IPS-20b (cell line): ENCODE measurements at regions not wholly inside any gene's neighbourhood (a gene's known extent, or its start where the extent isn't known, plus 50 kb on each side); places are given as distances from the start of the nearest gene placed in this dataset.

Source experiments
- H3K27ac ChIP-seq: one replicate; pipeline ENCODE4 v1.5.1; 2013; ENCODE audit warnings: low read length
- H3K27me3 ChIP-seq: 2 replicates; pipeline ENCODE4 v1.6.1; 2013; ENCODE audit warnings: mild to moderate bottlenecking, low read length, inconsistent platforms; ENCODE audit not compliant: insufficient read depth
- H3K36me3 ChIP-seq: 2 replicates; pipeline ENCODE4 v1.6.1; 2013; ENCODE audit warnings: low read depth, mild to moderate bottlenecking, inconsistent platforms, low read length, moderate library complexity; ENCODE audit not compliant: insufficient read depth
- H3K4me1 ChIP-seq: 2 replicates; pipeline ENCODE4 v1.6.1; 2013; ENCODE audit warnings: mild to moderate bottlenecking, control low read depth, inconsistent platforms, low read length, moderate library complexity; ENCODE audit not compliant: insufficient read depth
- H3K4me3 ChIP-seq: 2 replicates; pipeline ENCODE4 v1.5.1; 2013; ENCODE audit warnings: mild to moderate bottlenecking, low read length, inconsistent platforms
- H3K9ac ChIP-seq: 2 replicates; pipeline ENCODE4 v1.6.1; 2013; ENCODE audit warnings: low read depth, mild to moderate bottlenecking, inconsistent platforms, low read length, moderate library complexity
- H3K9me3 ChIP-seq: 2 replicates; pipeline ENCODE4 v1.6.1; 2013; ENCODE audit warnings: mild to moderate bottlenecking, low read depth, low read length, inconsistent platforms; ENCODE audit not compliant: insufficient read depth

DNA sequence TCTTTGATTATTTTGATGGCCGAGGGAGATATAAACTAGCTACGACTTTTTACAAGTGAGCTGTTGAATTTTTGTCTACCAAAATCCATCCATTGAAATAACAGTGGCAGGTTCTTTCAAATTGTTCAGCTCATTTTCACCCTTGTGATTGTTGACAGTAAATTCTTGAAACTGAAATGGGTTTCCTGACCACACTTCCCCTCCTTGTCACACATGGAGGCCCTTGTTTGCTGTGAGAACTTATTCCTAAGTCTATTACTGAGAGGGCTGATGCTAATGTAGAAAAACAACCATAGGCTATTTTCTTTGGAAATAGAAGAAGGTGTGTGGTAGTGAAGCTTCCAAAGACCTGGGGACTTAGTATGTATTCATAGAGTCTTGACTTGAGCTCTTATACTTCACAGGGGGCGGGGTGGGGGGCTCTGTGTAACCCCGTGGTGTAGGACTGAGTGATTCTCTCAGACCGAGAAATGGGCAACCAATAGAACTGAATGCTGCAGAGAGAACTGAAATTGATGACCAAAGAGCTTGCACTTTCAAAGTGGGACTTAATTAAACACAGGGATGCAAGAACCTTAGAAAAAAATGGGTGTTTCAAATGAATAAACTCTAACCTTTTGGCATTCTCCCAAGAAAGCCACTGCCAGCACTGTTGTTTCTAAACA lies 718.9 kb downstream of the CCSER2 start:
- H3K27ac ChIP-seq, result no peak overlapping the region
- no peak overlapping the region for H3K4me3 ChIP-seq
- no peaks in the 10 kb centered on the region for H3K36me3 ChIP-seq
- peaks cover 11% of the 10 kb centered on the region; the same call in 1 of the 2 replicates for H3K4me1 ChIP-seq
- H3K9me3 ChIP-seq, result peaks cover 2% of the 10 kb centered on the region; the same call in 1 of the 2 replicates
- no peaks in the 10 kb centered on the region for H3K27me3 ChIP-seq
- H3K9ac ChIP-seq, result no peak overlapping the region

DNA sequence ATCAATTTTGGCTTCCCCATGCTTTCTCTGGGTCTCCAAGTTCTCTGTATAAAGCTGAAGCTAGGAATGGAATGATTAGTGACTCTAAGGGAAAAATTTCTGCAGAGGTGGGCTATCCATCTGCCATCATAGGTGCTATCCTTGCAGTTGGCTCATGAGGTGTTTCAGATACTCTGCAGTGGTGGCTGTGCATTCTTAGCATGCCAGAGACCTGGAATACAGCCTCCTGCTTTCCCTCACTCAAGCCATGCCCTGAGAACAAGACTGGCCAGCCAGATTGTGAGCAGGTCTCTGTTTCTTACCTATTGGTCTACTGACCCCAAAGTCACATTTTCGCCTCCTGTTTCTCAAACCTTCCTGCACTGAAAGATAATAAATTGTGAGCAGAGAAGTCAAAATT lies 719.6 kb downstream of the CCSER2 start:
- H3K9ac ChIP-seq, result no peak overlapping the region
- no peak overlapping the region for H3K4me3 ChIP-seq
- H3K27me3 ChIP-seq, result no peaks in the 10 kb centered on the region
- no peak overlapping the region for H3K27ac ChIP-seq
- no peaks in the 10 kb centered on the region for H3K36me3 ChIP-seq
- H3K9me3 ChIP-seq, result peaks cover 7% of the 10 kb centered on the region; the same call in 1 of the 2 replicates
- peaks cover 8% of the 10 kb centered on the region; the same call in 1 of the 2 replicates for H3K4me1 ChIP-seq

DNA sequence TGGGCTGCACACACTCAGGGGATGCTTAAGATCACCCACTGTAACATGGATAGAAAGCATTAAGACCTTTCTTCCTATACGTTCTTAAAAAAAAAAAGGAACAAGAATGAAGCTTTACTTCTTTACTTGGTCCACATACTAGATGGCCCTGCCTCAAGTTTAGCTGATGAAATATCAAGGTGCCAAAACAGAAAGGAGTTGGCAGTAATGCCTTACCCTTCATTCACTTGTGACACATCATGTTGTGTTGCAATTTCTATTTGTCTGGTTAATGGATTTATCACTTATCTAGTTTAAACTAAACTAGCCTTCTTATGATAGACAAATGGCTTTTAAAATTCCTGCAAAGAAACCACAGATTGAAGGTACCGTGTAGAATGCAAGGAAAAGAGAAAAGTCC lies 720.3 kb downstream of the CCSER2 start:
- Histone ChIP-seq H3K27me3 (no peaks in the 10 kb centered on the region), H3K36me3 (no peaks in the 10 kb centered on the region), H3K4me3 (no peak overlapping the region), H3K9ac (no peak overlapping the region), H3K27ac (no peak overlapping the region), H3K4me1 (peaks cover 1% of the 10 kb centered on the region; the same call in 1 of the 2 replicates), H3K9me3 (peaks cover 7% of the 10 kb centered on the region; the same call in 1 of the 2 replicates)

DNA sequence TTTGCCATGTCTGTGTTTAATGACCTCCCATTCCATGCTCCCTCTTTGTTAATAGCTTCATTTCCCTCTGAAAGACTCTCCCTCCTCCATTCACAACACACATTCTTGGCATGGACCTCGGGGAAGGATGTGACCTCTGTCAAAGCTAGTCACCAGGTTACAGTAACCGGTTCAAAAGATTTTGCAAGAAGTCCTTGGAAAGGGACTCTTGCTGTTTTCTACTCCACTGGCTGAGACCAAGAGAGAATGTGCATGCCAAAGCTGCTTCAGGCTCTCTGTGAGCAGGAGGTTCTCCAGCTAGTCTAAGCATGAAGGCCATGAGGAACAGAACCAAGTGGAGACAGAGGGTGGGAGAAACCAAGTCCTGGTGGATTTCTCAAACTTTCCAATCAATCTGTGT lies 732.6 kb downstream of the CCSER2 start:
- Histone ChIP-seq H3K27ac (no peak overlapping the region), H3K4me3 (no peak overlapping the region), H3K9me3 (peaks cover 10% of the 10 kb centered on the region)

DNA sequence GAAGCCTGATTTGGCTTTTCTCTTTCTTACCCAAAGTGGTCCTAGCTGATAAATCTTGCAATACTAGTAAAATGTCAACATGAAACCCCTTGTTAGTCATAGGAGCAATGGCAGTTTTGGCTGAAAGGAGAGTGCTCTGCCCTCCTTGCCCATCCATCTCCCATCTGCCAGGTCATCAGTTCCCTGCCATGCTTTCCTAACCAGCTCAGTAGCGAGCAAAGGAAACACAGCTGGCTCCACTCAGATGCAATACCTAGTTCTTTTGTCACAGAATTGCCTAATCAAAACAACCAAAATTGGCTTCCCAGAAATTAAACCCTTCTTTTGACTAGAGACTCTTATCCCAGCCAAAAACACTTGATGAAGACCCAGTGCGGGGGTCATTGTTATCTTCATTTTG lies 733.0 kb downstream of the CCSER2 start:
- no peak overlapping the region for H3K27ac ChIP-seq
- no peak overlapping the region for H3K9ac ChIP-seq
- H3K4me1 ChIP-seq, result no peaks in the 10 kb centered on the region
- H3K9me3 ChIP-seq, result peaks cover 5% of the 10 kb centered on the region
- H3K4me3 ChIP-seq, result no peak overlapping the region
- H3K36me3 ChIP-seq, result no peaks in the 10 kb centered on the region
- H3K27me3 ChIP-seq, result no peaks in the 10 kb centered on the region

More for the DNA sequence above, 732.6 kb downstream of the CCSER2 start:
- no peaks in the 10 kb centered on the region for H3K27me3 ChIP-seq
- no peaks in the 10 kb centered on the region for H3K36me3 ChIP-seq
- no peak overlapping the region for H3K9ac ChIP-seq
- no peaks in the 10 kb centered on the region for H3K4me1 ChIP-seq

DNA sequence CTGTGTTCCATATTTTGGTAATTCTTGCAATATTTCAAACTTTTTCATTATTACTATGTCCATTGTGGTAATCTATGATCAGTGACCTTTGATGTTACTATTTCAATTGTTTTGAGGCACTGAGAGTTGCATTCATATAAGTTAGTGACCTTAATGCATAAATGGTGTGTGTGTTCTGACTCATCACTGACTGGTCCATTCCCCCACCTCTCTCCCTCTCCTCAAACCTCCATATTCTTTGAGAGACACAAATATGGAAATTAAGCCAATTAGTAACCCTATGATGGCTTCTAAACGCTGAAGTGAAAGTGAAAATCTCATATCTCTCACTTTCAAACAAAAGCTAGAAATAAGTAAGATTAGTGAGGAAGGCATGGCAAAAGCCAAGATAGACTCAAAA lies 739.6 kb downstream of the CCSER2 start:
- H3K9me3 ChIP-seq, result no peaks in the 10 kb centered on the region; the same call in 1 of the 2 replicates
- no peak overlapping the region for H3K27ac ChIP-seq
- H3K4me1 ChIP-seq, result no peaks in the 10 kb centered on the region
- H3K36me3 ChIP-seq, result no peaks in the 10 kb centered on the region
- H3K4me3 ChIP-seq, result no peak overlapping the region
- no peak overlapping the region for H3K9ac ChIP-seq
- no peaks in the 10 kb centered on the region for H3K27me3 ChIP-seq

DNA sequence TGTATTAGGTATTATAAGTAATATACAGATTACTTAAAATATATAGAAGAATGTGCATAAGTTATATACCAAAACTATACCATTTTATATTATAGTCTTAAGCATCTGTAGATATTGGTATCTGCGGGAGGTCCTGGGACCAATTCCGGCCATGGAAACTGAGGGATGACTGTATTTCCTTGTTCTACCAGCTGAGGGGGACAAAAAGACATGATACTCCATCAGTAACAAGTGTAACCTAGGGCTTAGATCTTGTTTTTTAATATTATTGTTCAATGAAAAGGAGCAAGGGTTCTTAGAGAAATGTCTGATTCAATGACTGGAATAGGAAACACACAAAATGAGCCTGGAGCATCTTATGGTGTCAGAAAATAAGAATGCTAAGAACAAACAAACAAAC lies 752.5 kb downstream of the CCSER2 start:
- H3K27me3 ChIP-seq, result no peaks in the 10 kb centered on the region
- no peak overlapping the region for H3K9ac ChIP-seq
- no peak overlapping the region for H3K4me3 ChIP-seq

DNA sequence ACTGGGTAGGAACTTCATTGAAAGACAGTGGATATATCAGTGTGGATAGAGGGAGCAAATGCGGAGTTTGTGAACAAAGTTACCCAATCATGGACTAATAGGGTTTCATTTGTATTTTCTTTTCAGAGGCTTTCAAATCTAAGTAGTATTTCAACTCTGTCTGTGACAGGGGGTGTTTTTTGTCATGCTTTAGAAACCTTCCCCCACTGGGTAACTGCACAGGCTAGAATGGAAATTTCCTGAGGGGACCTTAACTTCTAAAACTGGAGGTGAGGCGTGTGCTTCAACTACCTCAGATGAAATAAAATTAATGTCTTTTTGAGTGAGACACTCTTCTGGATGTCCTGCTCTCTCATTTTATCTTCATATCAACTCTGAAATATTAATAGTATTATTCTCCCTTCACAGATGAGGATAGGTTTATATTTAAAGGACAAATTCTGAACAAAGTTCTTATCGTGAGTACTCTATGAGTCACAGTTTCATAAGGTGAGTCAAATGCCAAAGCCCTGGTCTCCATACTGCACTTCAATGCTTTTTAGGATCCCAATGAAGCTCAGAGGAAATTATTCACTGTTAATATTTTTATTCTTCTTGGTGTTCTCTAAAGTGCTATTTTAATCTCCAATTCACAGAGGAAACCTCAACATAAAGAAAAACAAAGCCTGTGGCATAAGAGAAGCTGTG lies 770.6 kb downstream of the CCSER2 start:
- no peak overlapping the region for H3K4me3 ChIP-seq
- no peak overlapping the region for H3K27ac ChIP-seq
- no peaks in the 10 kb centered on the region for H3K36me3 ChIP-seq
- H3K9me3 ChIP-seq, result no peaks in the 10 kb centered on the region
- no peaks in the 10 kb centered on the region for H3K4me1 ChIP-seq
- H3K9ac ChIP-seq, result no peak overlapping the region
- H3K27me3 ChIP-seq, result no peaks in the 10 kb centered on the region

More for the DNA sequence above, 752.5 kb downstream of the CCSER2 start:
- H3K4me1 ChIP-seq, result no peaks in the 10 kb centered on the region
- no peak overlapping the region for H3K27ac ChIP-seq
- no peaks in the 10 kb centered on the region for H3K9me3 ChIP-seq
- no peaks in the 10 kb centered on the region for H3K36me3 ChIP-seq

DNA sequence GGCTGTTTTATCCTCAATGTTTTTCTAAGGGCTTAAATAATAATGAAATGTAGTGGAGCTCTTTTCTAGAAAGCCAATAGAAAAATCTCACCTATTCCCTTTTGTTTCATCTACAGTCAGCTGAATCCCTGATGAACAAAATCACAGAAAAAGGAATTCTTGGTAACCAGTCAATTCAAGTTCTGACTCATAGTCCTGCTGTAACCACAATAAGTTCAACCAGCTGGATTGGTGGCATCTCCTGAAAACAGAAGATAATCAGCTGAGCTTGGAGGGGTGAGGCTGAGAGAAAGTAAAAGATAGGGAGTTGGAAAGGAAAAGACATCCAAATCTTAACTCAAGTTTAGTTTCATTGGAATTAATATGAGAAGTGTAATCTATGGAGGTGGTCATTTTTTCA lies 772.1 kb downstream of the CCSER2 start:
- Histone ChIP-seq H3K9me3 (no peaks in the 10 kb centered on the region), H3K4me1 (no peaks in the 10 kb centered on the region)

DNA sequence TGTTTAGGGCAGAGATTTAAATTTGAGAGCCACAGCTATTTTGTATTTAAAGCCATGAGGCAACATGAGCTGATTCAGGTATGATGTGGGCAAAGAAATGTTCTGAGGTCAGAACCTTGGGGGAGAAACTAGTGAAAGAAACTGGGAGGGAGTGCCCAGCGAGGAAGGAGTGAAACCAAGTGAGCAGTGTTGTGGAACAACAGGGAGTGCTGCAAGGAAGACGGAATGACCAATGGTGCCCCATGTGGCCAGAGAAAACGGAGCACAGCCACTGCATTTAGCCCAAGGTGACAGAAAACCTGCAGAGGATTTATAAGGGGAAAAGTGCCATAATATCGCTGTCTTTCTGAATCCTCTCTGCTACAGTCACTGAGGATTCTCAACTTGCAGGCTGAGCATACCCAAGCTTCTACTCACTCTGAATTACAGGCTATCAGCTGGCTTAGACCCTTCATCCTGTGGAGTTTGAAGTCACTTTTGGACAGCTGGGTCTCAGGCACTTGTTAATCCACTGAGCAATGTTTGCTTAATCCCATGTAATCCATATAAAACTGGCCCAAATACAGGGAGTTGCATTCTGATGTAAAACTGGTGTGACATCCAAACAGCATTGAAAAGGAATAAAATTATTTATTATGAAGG lies 777.3 kb downstream of the CCSER2 start:
- no peaks in the 10 kb centered on the region for H3K27me3 ChIP-seq

More for the DNA sequence above, 772.1 kb downstream of the CCSER2 start:
- H3K4me3 ChIP-seq, result no peak overlapping the region
- no peaks in the 10 kb centered on the region for H3K36me3 ChIP-seq
- no peak overlapping the region for H3K9ac ChIP-seq
- no peaks in the 10 kb centered on the region for H3K27me3 ChIP-seq
- H3K27ac ChIP-seq, result no peak overlapping the region

DNA sequence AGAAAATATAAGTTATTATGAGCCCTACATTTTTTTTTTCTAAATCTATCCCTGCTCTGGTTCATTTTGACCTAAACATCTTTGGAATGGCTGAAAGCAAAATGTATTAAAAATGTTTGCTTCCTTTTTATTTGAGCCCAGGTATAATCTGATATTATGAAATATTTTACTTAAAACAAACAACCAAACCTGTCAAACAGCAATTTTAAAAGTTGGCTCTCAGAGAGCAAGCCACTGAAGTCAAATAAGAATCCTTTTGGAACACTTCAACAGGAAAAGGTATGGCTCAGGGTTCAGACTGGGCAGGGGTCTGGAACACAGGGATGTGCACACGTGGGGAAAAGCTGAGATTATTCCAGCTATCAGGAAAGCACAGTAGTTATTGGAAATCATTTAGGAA lies 782.9 kb downstream of the CCSER2 start:
- no peaks in the 10 kb centered on the region for H3K36me3 ChIP-seq
- H3K9ac ChIP-seq, result no peak overlapping the region
- H3K4me1 ChIP-seq, result no peaks in the 10 kb centered on the region
- no peaks in the 10 kb centered on the region for H3K9me3 ChIP-seq
- H3K27ac ChIP-seq, result no peak overlapping the region
- H3K4me3 ChIP-seq, result no peak overlapping the region
- no peaks in the 10 kb centered on the region for H3K27me3 ChIP-seq

More for the DNA sequence above, 777.3 kb downstream of the CCSER2 start:
- no peaks in the 10 kb centered on the region for H3K9me3 ChIP-seq
- H3K4me1 ChIP-seq, result no peaks in the 10 kb centered on the region
- no peak overlapping the region for H3K9ac ChIP-seq
- H3K36me3 ChIP-seq, result no peaks in the 10 kb centered on the region
- H3K4me3 ChIP-seq, result no peak overlapping the region
- H3K27ac ChIP-seq, result no peak overlapping the region
